ENCODE measurements at regions not wholly inside any gene's neighbourhood (a gene's known extent, or its start where the extent isn't known, plus 50 kb on each side); places are given as distances from the start of the nearest gene placed in this dataset.

- Histone ChIP-seq H2AFZ (ENCODE audit: low read depth, low read length) (0 out of 2 replicates have a peak overlapping the region, but pooled peaks have one; percentile 43), H3K79me2 (ENCODE audit: low read length) (no peaks in the 10 kb centered on the region), H3K9ac (ENCODE audit: low read length) (no peak overlapping the region), H3K27me3 (ENCODE audit: low read depth, low read length) (no peaks in the 10 kb centered on the region), H3K9me3 (ENCODE audit: insufficient read depth, low read length) (no peaks in the 10 kb centered on the region), H3K4me3 (ENCODE audit: low read length) (no peak overlapping the region), H4K20me1 (ENCODE audit: insufficient read depth, low read length) (no peaks in the 10 kb centered on the region), H3K27ac (ENCODE audit: low read length) (no peak overlapping the region), H3K4me1 (ENCODE audit: low read length) (no peaks in the 10 kb centered on the region), H3K36me3 (replicated peaks; ENCODE audit: low read depth, low read length) (no peaks in the 10 kb centered on the region), H3K4me2 (ENCODE audit: low read length) (no peak overlapping the region)
- no peak for TF ChIP-seq EZH2phosphoT487 (IDR thresholded peaks at IDR 0.05; ENCODE audit: low read depth)
- no peak for TF ChIP-seq CTCF (IDR thresholded peaks at IDR 0.05; ENCODE audit: low read depth, low read length)
Observed at GRCh38 chr13:104404325-104404724, 1338.1 kb upstream of the SLC10A2 start.

GRCh38 chr13:104389691-104390090 is 1323.5 kb upstream of the SLC10A2 start:
- TF ChIP-seq EZH2phosphoT487 (IDR thresholded peaks at IDR 0.05; ENCODE audit: low read depth) (no peak), CTCF (IDR thresholded peaks at IDR 0.05; ENCODE audit: low read depth, low read length) (no peak)
- Histone ChIP-seq H3K9ac (ENCODE audit: low read length) (no peak overlapping the region), H3K9me3 (ENCODE audit: insufficient read depth, low read length) (peaks cover 8% of the 10 kb centered on the region; the same call in 1 of the 2 replicates), H3K4me1 (ENCODE audit: low read length) (no peaks in the 10 kb centered on the region), H2AFZ (ENCODE audit: low read depth, low read length) (no peak overlapping the region), H3K27me3 (ENCODE audit: low read depth, low read length) (no peaks in the 10 kb centered on the region), H3K27ac (ENCODE audit: low read length) (no peak overlapping the region), H4K20me1 (ENCODE audit: insufficient read depth, low read length) (no peaks in the 10 kb centered on the region), H3K4me2 (ENCODE audit: low read length) (no peak overlapping the region), H3K79me2 (ENCODE audit: low read length) (no peaks in the 10 kb centered on the region), H3K36me3 (replicated peaks; ENCODE audit: low read depth, low read length) (no peaks in the 10 kb centered on the region), H3K4me3 (ENCODE audit: low read length) (no peak overlapping the region)

- Histone ChIP-seq H3K4me2 (ENCODE audit: low read length) (no peak overlapping the region), H3K4me3 (ENCODE audit: low read length) (no peak overlapping the region), H3K4me1 (ENCODE audit: low read length) (no peaks in the 10 kb centered on the region), H3K27ac (ENCODE audit: low read length) (no peak overlapping the region), H3K9me3 (ENCODE audit: insufficient read depth, low read length) (peaks cover 8% of the 10 kb centered on the region; the same call in 1 of the 2 replicates), H3K9ac (ENCODE audit: low read length) (no peak overlapping the region), H2AFZ (ENCODE audit: low read depth, low read length) (no peak overlapping the region), H3K36me3 (replicated peaks; ENCODE audit: low read depth, low read length) (no peaks in the 10 kb centered on the region), H4K20me1 (ENCODE audit: insufficient read depth, low read length) (no peaks in the 10 kb centered on the region), H3K27me3 (ENCODE audit: low read depth, low read length) (no peaks in the 10 kb centered on the region), H3K79me2 (ENCODE audit: low read length) (no peaks in the 10 kb centered on the region)
- TF ChIP-seq EZH2phosphoT487 (IDR thresholded peaks at IDR 0.05; ENCODE audit: low read depth) (no peak), CTCF (IDR thresholded peaks at IDR 0.05; ENCODE audit: low read depth, low read length) (no peak)
Observed at GRCh38 chr13:104387510-104387909, 1321.3 kb upstream of the SLC10A2 start.

GRCh38 chr13:104385404-104385803 is 1319.2 kb upstream of the SLC10A2 start:
- TF ChIP-seq EZH2phosphoT487 (IDR thresholded peaks at IDR 0.05; ENCODE audit: low read depth) (no peak), CTCF (IDR thresholded peaks at IDR 0.05; ENCODE audit: low read depth, low read length) (no peak)
- no peaks in the 10 kb centered on the region for H3K27me3 ChIP-seq (ENCODE audit: low read depth, low read length)

More at GRCh38 chr13:104385404-104385803, 1319.2 kb upstream of the SLC10A2 start:
- no peak overlapping the region for H3K27ac ChIP-seq (ENCODE audit: low read length)
- no peaks in the 10 kb centered on the region for H3K79me2 ChIP-seq (ENCODE audit: low read length)
- H3K4me3 ChIP-seq (ENCODE audit: low read length) = no peak overlapping the region
- no peak overlapping the region for H2AFZ ChIP-seq (ENCODE audit: low read depth, low read length)
- no peaks in the 10 kb centered on the region for H4K20me1 ChIP-seq (ENCODE audit: insufficient read depth, low read length)
- H3K36me3 ChIP-seq (replicated peaks; ENCODE audit: low read depth, low read length) = no peaks in the 10 kb centered on the region
- no peaks in the 10 kb centered on the region for H3K4me1 ChIP-seq (ENCODE audit: low read length)
- H3K4me2 ChIP-seq (ENCODE audit: low read length) = no peak overlapping the region
- no peak overlapping the region for H3K9ac ChIP-seq (ENCODE audit: low read length)
- H3K9me3 ChIP-seq (ENCODE audit: insufficient read depth, low read length) = peaks cover 8% of the 10 kb centered on the region; the same call in 1 of the 2 replicates

Measured in OCI-LY3 (cell line).